ENCODE measurements at regions not wholly inside any gene's neighbourhood (a gene's known extent, or its start where the extent isn't known, plus 50 kb on each side); places are given as distances from the start of the nearest gene placed in this dataset.

- H3K4me3 Mint-ChIP-seq, result no peak overlapping the region
- peaks cover 51% of the 10 kb centered on the region for H3K27me3 Mint-ChIP-seq (ENCODE audit: low read depth)
- no peak for TF ChIP-seq CTCF (IDR thresholded peaks at IDR 0.05; ENCODE audit: unreplicated experiment in 3 of 3)
- H3K27ac Mint-ChIP-seq, result peak overlapping the region in 2 of 3 experiments; percentile 26 to 61
- no peaks in the 10 kb centered on the region for H3K36me3 Mint-ChIP-seq (ENCODE audit: low read depth)
- H3K4me1 Mint-ChIP-seq, result peaks cover 9% of the 10 kb centered on the region
- H3K9me3 Mint-ChIP-seq, result no peaks in the 10 kb centered on the region
Observed at GRCh38 chr12:111168009-111168900, 200.6 kb downstream of the PHETA1 start.

- H3K27me3 Mint-ChIP-seq (ENCODE audit: low read depth), result peaks cover 50% of the 10 kb centered on the region
- H3K27ac Mint-ChIP-seq, result no peak overlapping the region
- no peaks in the 10 kb centered on the region for H3K9me3 Mint-ChIP-seq
- H3K36me3 Mint-ChIP-seq (ENCODE audit: low read depth), result no peaks in the 10 kb centered on the region
- no peak overlapping the region for H3K4me3 Mint-ChIP-seq
- TF ChIP-seq CTCF (IDR thresholded peaks at IDR 0.05; ENCODE audit: unreplicated experiment in 3 of 3), result no peak
- no peaks in the 10 kb centered on the region for H3K4me1 Mint-ChIP-seq
Observed at GRCh38 chr12:111166779-111167540, 201.9 kb downstream of the PHETA1 start.

- no peaks in the 10 kb centered on the region for H3K9me3 Mint-ChIP-seq
- TF ChIP-seq CTCF (IDR thresholded peaks at IDR 0.05; ENCODE audit: unreplicated experiment in 3 of 3), result no peak
Observed at GRCh38 chr12:111164833-111165525, 203.9 kb downstream of the PHETA1 start.

GRCh38 chr12:111163422-111163821 is 205.5 kb downstream of the PHETA1 start:
- H3K27me3 Mint-ChIP-seq (ENCODE audit: low read depth), result peaks cover 46% of the 10 kb centered on the region
- H3K4me3 Mint-ChIP-seq, result no peak overlapping the region
- no peaks in the 10 kb centered on the region for H3K9me3 Mint-ChIP-seq
- no peak overlapping the region for H3K27ac Mint-ChIP-seq
- H3K36me3 Mint-ChIP-seq (ENCODE audit: low read depth), result no peaks in the 10 kb centered on the region
- H3K4me1 Mint-ChIP-seq, result peaks cover 16% of the 10 kb centered on the region
- TF ChIP-seq CTCF (IDR thresholded peaks at IDR 0.05; ENCODE audit: unreplicated experiment in 3 of 3), result no peak

More at GRCh38 chr12:111164833-111165525, 203.9 kb downstream of the PHETA1 start:
- no peaks in the 10 kb centered on the region for H3K36me3 Mint-ChIP-seq (ENCODE audit: low read depth)
- H3K27me3 Mint-ChIP-seq (ENCODE audit: low read depth), result peaks cover 56% of the 10 kb centered on the region
- H3K4me1 Mint-ChIP-seq, result peaks cover 10% of the 10 kb centered on the region
- no peak overlapping the region for H3K27ac Mint-ChIP-seq
- no peak overlapping the region for H3K4me3 Mint-ChIP-seq

- no peak for TF ChIP-seq CTCF (IDR thresholded peaks at IDR 0.05; ENCODE audit: unreplicated experiment in 3 of 3)
- Mint-ChIP-seq H3K27ac (no peak overlapping the region), H3K27me3 (ENCODE audit: low read depth) (peaks cover 44% of the 10 kb centered on the region), H3K9me3 (no peaks in the 10 kb centered on the region), H3K4me1 (peaks cover 27% of the 10 kb centered on the region), H3K36me3 (ENCODE audit: low read depth) (no peaks in the 10 kb centered on the region), H3K4me3 (no peak overlapping the region)
Observed at GRCh38 chr12:111161898-111162297, 207.0 kb downstream of the PHETA1 start.

Data from nephron (organoid).